Right lobe of liver (tissue), 4 donors: ENCODE measurements at regions not wholly inside any gene's neighbourhood (a gene's known extent, or its start where the extent isn't known, plus 50 kb on each side); places are given as distances from the start of the nearest gene placed in this dataset.
A peak's percentile ranks its signal among the peaks of the same experiment; 100 is the strongest.

Experiments used
- CTCF ChIP-seq, 4 donors: fragments of 200-600 bp in 3 of 4; fragments of 450-650 bp in 1 of 4; IDR thresholded peaks; one replicate each; pipeline versions ENCODE4 v1.5.1 to v1.8.0; 2016 to 2022; ENCODE audit warnings: antibody characterized with exemption in 4 of 4, mild to moderate bottlenecking in 2 of 4
- POLR2A ChIP-seq: fragments of 450-650 bp; IDR thresholded peaks from one replicate; pipeline ENCODE4 v1.6.1; 2017; ENCODE audit warnings: antibody characterized with exemption, mild to moderate bottlenecking
- donor health status: DM: no; HTN: no; CAD: no.
- donor health status: DM: no; HTN: no; CAD: no.
- donor health status: DM: no; HTN: yes; CAD: no.

GRCh38 chr2:24409700-24410556, 49.6 kb upstream of the ITSN2 start:
- peak; percentile 74 to 87 (median 82) for TF ChIP-seq CTCF (IDR thresholded peaks at IDR 0.05)
- no peak for TF ChIP-seq POLR2A
